ENCODE measurements at regions not wholly inside any gene's neighbourhood (a gene's known extent, or its start where the extent isn't known, plus 50 kb on each side); places are given as distances from the start of the nearest gene placed in this dataset.

DNA sequence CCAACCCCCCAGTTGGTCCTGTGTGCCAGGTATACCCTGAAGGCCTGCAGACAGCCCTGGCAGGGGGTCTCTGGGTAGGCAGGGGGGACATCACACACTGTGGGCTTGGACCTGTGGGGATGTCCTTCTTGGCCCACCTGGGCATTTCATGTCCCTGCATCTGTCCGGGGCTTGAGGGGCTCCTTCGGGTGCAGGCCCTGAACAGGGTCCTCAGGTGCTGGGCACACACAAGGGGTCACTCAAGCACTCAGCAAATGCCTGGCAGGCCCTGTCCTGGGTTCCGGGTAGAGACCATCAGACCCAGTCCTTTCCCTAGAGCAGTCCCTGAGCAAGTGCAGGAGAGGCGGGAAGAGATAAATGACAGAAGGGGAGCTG is 70.5 kb upstream of the WNT11 start:
- no peak for DNase-seq (ENCODE audit: low read depth, low spot score)

DNA sequence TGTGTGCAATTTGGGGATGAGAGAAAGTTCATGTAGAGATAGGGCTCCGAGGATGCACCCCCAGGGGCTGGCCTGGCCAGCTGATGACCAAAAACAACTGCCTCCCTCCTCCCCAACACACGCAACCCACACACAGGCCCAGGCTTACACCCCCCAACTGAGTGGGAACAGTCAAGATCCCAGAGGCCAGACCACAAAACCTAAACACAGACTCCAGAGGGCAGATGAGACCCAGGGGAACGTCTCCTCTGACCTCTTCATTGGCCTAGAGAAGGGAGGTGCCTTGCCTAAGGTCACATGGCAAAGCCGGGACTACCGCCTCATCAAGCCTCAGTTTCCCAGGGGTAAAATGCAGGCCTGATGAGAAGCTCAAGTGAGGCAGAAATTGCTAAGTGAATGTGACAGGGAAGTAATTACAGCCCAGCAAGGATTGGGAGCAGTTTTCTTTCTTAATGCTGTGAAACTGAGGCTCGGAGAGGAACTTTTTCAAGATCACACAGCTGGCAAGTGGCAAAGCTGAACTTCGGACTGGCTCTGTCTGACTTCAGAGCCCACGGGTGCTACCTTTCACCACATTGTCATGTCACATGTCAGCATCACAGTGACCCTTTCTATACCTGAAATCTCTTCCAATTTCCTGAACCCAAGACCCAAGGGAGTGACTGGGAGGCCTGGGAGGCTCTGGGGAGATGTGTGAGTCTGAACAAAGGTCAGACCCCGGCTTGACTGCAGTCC is 69.9 kb upstream of the WNT11 start:
- DNase-seq (ENCODE audit: low read depth, low spot score), result no peak

DNA sequence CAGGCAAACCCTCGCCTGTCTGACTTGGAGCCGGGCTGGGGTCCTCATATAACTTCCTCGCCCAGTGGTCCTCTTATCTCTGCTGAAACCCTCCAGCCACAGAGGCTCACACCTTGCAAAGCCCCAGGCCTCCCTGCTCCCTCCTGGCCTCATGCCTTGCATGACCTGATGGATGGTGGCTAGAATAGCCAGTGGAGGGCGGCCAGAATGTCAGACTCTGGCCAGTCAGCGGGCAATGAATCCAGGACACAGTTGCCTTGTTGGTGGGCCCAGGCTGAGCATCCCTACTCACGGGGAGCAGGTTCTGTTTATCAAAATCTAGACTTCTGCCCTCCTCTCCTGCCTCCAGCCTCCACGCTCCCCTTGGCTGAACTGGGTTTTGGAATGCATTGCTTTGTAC is 69.1 kb upstream of the WNT11 start:
- DNase-seq (ENCODE audit: low read depth, low spot score), result no peak

DNA sequence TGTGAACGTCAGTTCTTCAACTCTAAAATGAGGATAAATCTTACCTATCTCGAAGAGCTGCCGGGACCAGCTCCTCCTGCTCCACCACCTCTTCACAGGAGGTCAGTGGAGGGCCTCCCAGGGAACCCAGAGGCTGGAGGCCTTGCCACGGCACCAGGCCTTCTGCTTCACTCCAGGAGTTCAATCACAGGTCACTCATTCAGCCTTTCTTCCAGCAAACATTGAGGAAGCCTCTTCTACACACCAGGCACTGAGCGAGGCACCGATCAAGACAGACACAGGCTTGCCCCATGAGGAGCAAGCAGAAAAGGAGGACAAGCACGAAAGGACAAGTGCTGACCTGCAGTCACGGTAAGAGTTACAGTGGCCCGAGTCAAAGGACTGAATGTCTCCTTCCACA is 64.8 kb upstream of the WNT11 start:
- DNase-seq (ENCODE audit: low read depth, low spot score), result no peak

DNA sequence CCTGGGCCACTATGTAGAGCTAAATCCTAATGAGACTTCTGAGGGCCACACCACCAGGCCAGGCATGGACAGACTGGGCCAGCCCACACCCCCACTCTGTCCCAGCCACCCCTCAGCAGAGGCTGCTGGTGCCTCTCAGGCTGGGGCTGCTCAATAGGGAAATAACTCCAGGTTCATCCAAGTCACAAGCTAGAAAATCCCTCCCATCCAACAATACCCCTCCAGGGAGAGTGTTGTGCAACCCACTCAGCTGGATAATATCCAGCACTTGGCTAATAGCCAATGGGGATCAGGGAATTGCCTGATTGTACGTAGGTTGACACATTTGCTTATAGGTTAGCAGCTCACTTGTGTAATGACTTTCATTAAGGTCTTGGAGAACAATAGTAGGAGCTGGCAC is 64.1 kb upstream of the WNT11 start:
- no peak for DNase-seq (ENCODE audit: low read depth, low spot score)

DNA sequence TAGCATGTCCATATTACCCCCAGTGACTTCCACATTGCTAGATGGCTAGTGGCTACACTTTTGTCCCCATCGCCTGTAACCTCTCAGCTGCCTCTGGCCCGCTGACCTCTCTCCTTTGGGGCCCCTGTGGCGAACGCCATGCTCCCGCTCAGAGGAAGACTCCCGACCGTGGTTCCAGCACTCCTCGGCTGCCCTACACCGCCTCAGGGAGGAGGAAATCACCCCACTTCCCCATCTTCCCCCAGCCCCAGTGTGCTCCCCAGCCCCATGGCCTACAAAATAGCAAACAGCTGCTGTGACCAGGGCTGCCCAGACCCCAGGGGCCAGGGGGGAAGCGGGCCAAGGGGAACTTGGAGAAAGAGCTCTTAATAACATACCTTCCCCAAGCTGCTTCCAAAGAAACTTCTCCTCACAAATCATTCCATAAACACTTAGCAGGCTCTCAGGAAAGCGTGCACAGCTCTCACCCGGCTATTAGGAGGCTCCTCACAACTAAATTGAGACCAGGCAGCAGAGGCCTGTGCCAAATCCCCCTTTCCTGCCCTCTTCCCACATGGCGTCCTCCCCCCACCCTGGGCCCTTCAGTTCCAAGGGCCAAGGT is 63.5 kb upstream of the WNT11 start:
- no peak for DNase-seq (ENCODE audit: low read depth, low spot score)

DNA sequence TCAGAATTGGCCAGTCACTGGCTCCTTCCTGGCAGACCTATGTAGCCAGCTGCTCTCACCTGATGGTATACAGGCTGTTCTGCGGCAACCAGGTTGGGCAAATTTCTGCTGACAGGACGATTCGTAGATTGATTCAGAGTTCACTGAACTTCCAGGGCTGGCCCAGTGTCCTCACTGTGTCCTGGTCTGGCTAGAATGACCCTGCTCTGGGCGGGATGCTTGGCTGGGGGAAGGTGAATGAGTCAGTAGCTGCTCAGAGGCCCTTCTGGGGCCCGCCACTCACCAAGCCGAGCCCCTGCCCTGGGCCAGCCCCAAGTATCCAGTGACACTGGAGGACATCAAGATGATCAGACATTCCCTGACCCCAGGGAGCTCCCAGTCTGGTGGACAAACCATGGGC is 62.9 kb upstream of the WNT11 start:
- DNase-seq (ENCODE audit: low read depth, low spot score), result no peak

DNA sequence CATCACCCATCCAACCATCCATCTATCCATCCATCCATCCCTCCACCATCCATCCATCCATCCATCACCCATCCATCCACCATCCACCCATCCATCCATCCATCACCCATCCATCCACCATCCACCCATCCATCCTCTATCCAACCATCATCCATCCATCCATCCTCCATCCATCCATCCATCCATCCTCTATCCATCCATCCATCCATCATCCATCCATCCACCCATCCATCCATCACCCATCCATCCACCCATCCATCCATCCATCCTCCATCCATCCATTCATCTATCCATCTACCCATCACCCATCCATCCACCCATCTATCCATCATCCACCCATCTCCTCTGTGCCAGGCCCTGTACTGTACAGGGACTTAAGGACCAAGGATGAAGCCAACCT is 62.2 kb upstream of the WNT11 start:
- no peak for DNase-seq (ENCODE audit: low read depth, low spot score)

DNA sequence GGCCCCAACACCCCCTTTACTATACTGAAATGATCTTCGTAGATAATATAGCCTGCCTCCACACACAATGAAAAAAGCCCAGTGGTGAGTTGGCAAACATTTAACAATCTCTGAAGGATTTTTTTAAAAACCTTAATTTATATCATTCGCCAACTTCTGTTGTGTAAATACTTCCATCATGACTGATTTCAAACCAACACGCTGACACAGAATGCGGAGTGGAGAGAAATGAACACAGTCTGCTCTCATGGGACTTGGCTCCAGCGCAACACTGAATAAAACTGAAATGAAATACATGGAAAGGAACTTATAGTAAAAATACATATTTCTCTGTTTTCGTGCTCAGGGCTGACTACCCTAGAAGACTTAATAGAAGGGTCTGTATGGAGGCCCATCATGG is 61.3 kb upstream of the WNT11 start:
- no peak for DNase-seq (ENCODE audit: low read depth, low spot score)

DNA sequence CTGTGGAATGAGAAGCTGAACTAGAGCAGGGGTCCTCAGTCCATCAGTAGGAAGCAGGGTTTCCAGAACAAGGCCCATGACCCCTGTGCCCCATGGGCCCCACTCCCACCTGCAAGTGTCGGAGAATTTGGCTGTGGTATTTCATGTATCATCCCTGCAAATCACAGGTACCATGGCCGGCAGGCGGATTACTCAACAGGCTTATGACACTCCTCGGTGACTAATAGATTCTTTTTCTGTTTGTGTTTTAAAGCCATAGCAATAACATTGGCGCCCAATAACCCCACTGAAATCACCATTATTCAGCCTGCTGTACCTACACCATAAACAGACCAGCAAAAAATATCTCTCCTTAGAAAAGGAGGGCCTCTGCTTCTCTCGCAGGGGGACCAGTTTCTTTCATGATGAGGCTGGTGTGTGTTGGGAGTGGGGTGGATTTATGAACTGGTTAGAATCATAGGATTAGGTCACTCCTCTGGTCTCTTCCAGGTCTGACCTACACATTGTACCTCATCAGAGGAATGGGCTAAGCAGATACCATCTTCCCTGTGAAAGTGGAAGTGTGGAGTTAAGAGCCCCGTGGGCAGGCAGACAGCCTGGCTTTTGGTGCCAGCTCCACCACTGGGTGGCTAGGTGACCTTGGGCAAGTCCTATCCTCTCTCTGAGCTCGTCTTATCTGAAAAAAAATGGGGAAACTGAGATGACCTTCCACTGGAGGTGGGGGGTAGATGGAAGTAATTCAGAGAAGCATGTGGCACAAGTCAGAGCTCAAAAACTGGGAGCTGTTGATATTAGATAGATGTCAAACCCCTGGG is 60.2 kb upstream of the WNT11 start:
- DNase-seq (ENCODE audit: low read depth, low spot score), result no peak

DNA sequence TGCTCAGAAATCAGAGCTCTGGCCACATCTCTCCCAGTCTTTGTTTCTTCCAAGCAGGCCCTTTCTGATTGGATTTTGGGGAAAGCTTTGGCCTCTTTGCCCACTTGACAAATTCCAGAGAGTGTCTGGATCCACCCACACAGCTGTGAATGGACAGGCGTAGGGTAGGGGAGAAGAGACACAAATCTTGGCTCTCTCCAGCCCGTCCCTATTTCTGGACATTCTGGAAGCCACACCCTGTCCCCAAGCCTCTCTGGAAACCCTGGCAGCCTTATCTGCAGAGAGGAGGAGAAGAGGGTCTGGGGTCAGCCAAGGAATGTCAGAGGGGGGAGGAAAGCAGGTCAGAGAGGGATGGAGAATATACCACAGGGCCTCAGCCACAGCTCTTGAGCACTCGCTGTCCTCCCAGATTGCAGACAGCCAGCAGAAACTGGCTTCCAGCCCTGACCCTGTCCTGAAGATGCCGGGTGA is 59.5 kb upstream of the WNT11 start:
- DNase-seq (ENCODE audit: low read depth, low spot score), result no peak

DNA sequence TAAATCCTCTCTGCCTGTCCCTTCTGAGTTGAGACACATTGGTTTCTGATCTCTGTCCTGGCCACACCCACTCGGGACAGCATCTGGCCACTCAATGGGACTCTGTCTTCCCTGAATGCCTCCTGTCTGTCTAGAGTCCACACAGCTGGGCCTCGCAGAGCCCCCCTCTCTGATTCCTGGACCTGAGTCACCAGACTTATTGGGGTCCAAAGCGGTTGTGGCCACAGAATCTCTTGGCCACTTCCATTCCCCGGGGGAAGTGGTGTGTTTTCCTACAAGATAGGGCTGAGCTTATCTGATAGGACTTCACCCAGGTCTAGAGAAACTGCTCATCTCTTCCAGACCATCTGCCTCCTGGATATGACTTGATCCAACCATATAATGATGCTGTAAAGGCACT is 57.4 kb upstream of the WNT11 start:
- no peak for DNase-seq (ENCODE audit: low read depth, low spot score)

DNA sequence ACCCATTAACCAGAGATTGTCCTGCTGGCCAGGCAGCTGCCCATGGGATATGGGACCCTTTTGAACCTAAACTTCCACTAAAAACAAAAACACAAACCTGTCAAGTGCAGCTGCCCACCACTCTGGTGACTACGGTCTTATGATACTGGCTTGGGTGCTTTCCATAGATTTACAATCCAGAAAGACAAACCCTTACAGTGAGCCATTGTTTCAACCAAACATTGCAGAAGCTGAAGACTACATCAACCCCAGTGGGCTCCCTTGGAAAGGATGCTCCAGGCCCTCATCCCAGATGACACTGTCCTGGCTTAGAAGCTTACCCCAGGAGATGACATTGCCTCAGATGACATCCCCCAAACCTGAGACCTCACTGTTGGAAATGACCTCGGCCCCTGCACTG is 56.9 kb upstream of the WNT11 start:
- no peak for DNase-seq (ENCODE audit: low read depth, low spot score)

DNA sequence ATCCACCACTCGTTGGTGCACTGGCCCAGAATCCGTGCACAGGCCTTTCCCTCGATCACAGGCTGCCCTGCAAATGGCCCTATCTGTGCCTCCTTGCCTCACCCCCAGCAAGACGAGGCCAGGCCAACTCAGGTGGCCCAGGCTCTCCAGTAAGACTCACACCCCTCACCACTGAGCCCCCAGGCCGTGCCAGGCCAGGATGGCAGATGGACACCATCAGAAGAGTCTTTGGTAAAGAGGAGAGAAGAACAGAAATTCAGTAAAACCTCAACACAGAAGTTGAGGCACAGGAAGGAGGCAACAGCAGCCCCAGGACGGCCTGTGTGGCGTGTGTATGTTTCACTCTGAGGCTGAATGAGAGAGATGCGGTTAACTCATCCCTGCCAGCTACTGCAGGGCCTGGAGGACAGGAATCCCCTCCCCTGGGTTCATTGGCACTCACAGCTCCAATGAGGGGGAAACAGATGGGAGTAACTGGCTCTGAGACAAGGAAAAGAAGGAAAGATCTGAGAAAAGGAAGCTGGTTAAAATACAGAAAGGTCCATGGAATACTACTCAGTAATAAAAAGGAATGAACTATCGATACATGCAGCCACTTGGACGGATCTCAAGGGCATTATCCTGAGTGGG is 54.1 kb upstream of the WNT11 start:
- DNase-seq (ENCODE audit: low read depth, low spot score), result no peak

DNA sequence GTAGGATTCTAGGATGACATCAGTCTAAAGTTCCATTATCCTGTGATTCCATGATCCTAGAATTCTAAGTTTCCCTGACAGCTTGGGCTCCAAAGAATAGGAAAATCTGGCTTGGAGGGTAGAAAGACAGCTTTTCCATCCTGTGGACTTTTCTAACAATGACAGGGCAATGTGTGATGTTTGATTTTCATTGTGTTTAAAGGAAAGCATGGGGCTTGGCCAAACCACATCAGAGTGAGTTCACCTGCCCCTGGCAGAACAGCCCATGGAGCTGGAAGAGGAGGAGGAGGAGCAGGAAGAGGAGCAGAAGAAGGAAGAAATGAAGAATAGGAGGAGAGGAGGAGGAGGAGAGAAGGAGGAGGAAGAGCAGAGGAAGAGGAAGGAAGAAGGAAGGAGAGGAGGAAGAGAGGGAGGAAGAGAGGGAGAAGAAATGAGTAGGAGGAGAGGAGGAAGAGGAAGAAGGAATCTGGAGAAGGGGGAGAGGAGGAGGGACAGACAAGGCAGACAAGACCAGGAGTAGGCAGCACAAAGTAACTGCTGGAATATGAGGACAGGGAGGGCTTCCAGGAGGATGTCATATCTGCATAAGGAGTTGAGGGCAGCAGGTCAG is 53.1 kb upstream of the WNT11 start:
- no peak for DNase-seq (ENCODE audit: low read depth, low spot score)

DNA sequence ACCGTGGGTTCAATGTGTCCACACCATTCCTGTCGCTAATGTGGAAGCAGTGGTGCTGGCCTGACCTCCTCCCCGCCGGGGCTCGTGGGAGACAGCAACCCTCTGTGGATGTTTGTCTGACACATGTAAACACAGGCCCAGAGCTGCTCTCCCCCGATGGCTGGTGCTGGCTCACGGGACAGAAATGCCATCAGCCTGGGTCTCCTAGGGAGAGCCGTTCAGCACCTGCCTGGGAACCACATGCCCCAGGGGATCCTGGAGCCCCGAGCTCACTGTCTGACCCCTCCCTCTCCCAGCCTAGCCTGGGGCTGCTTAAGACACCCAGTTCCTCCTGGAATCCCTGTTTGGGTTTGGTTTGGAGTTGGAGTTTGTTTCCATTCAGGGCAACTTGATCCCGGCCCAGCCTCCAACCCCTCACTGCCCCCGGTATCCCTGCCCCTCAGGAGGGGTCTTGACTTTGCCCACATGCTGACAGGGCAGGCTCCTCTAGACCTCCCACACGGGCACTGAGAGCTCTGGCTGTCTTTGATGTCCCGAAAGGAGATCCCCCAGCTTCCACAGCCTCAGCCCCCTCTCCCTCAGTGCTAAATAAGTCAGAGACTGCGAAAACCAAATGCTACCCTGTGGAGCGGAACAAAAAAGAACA is 50.9 kb upstream of the WNT11 start:
- DNase-seq (ENCODE audit: low read depth, low spot score), result no peak

DNA sequence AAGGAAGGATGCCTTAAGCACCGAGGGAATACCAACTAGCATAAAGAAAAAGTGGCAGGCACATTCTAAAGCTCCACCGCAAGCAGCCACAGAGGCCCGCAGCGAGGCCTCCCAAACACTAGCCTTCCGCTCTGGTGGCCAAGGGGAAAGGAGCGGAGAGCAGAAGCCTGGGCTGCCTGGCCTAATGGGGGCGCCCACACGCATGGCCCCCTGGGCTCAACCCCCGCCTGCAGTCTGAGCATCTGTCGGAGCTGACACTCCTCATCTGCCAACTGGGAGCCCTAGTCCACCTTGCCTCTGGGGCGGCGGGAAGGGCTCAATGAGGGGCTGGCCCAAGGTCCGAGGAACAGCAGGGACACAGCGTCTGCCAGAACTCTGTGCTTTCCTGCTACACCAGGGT is 50.1 kb upstream of the WNT11 start:
- no peak for DNase-seq (ENCODE audit: low read depth, low spot score)

Measured in activated naive CD8-positive, alpha-beta T cell treated with anti-CD3 and anti-CD28 coated beads, Interleukin-2, amount 50 U/mL, for 16 hours (primary cell).